Brain microvascular endothelial cell (primary cell): ENCODE measurements at regions not wholly inside any gene's neighbourhood (a gene's known extent, or its start where the extent isn't known, plus 50 kb on each side); places are given as distances from the start of the nearest gene placed in this dataset.

Experiments
- DNase-seq: peaks from one replicate; pipeline ENCODE4 v3.0.0-alpha.2; 2020
- H3K27ac ChIP-seq: fragments of 250-450 bp; sonication (Bioruptor Pico); 2 replicates; pipeline ENCODE4 v1.5.1; 2020; ENCODE audit warnings: mild to moderate bottlenecking, moderate library complexity
- H3K27me3 ChIP-seq: fragments of 250-450 bp; sonication (Bioruptor Pico); replicated peaks from 2 replicates; pipeline ENCODE4 v1.5.1; 2020; ENCODE audit warnings: mild to moderate bottlenecking
- H3K36me3 ChIP-seq: fragments of 250-450 bp; sonication (Bioruptor Pico); replicated peaks from 2 replicates; pipeline ENCODE4 v1.5.1; 2020; ENCODE audit warnings: mild to moderate bottlenecking
- H3K4me3 ChIP-seq: 2 replicates; pipeline ENCODE4 v1.5.1; 2011; ENCODE audit warnings: low read depth, mild to moderate bottlenecking, control low read depth, low read length, moderate library complexity
- in situ Hi-C: cut with HindIII; loops from 2 replicates; pipeline ENCODE4 v1.10.0; 2017; ENCODE audit warnings: low sequenced_read_pairs, low pct_ligation_motif_present
- TF ChIP-seq, protein P1 (sequence below): IDR thresholded peaks from 2 replicates; pipeline ENCODE4 v1.5.1; 2011; ENCODE audit warnings: low read depth, mild to moderate bottlenecking, moderate library complexity, low read length, control low read depth, inconsistent platforms; ENCODE audit errors: missing control alignments

DNA sequence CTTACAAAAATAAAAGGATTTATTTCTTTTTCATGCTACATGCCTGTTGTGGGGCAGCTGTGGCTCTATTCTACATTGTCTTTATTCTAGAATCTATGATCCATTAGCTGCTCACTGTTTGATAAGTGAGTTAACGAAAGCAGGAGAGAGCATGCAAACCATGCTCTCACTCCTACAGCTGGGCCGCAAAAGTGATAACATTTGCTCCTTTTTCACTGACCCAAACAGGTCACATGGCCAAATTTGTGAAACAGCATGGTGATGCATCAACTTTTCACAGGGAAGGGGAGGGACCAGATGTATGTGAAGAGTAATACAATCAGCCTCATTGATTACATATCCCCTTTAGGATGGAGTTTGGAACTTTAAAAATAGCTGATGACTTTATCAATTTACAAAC, 456.9 kb upstream of the SYT1 start:
- Histone ChIP-seq H3K36me3 (no peaks in the 10 kb centered on the region), H3K27me3 (no peaks in the 10 kb centered on the region), H3K27ac (no peak overlapping the region), H3K4me3 (no peak overlapping the region)
- in situ Hi-C loops: no loop called here
- TF ChIP-seq, protein P1, sequence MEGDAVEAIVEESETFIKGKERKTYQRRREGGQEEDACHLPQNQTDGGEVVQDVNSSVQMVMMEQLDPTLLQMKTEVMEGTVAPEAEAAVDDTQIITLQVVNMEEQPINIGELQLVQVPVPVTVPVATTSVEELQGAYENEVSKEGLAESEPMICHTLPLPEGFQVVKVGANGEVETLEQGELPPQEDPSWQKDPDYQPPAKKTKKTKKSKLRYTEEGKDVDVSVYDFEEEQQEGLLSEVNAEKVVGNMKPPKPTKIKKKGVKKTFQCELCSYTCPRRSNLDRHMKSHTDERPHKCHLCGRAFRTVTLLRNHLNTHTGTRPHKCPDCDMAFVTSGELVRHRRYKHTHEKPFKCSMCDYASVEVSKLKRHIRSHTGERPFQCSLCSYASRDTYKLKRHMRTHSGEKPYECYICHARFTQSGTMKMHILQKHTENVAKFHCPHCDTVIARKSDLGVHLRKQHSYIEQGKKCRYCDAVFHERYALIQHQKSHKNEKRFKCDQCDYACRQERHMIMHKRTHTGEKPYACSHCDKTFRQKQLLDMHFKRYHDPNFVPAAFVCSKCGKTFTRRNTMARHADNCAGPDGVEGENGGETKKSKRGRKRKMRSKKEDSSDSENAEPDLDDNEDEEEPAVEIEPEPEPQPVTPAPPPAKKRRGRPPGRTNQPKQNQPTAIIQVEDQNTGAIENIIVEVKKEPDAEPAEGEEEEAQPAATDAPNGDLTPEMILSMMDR: no peak
- DNase-seq: no peak

DNA sequence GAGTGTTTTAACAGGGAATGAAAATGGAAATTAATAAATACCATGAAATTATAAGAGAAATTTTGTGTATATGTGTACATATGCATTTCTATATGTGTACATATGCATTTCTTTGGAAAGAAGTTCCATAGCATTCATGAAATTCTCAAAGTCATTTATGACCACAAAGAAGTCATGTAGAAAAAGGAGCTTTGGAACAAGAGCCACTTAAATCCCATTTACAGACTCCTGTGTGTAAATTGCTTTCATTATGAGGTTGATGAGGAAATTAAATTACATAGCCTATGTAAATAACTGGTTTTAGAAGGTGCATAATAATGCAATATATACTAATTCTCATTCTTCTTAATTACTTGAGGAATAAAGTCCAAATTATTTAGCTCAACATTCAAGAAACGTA, 450.5 kb upstream of the SYT1 start:
- H3K27ac ChIP-seq: no peak overlapping the region
- in situ Hi-C loops: no loop called here
- TF ChIP-seq, protein P1: no peak
- H3K4me3 ChIP-seq: no peak overlapping the region
- no peaks in the 10 kb centered on the region for H3K27me3 ChIP-seq
- no peak for DNase-seq
- H3K36me3 ChIP-seq: no peaks in the 10 kb centered on the region

DNA sequence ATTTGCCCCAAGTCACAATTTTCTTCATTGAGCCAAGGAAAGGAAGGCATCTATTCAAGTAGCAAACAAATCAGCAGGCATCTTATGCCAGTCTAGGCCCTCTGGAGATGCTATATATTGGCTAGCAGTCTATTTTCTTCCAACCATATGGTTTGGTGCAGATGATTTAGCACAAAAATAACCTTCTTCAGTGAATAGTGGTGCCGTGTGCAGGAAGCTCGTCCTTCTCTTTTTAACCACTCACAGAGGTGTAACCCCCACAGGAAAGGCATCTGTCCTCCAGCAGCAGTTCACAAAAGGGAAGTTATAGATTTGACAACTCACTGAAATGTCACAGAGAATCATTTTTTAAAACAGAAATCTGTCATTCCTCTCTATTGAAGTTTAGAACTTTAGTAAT, 445.7 kb upstream of the SYT1 start:
- TF ChIP-seq, protein P1: no peak
- Histone ChIP-seq H3K4me3 (no peak overlapping the region), H3K27me3 (no peaks in the 10 kb centered on the region), H3K36me3 (no peaks in the 10 kb centered on the region), H3K27ac (no peak overlapping the region)
- no peak for DNase-seq
- in situ Hi-C loops: no loop called here

DNA sequence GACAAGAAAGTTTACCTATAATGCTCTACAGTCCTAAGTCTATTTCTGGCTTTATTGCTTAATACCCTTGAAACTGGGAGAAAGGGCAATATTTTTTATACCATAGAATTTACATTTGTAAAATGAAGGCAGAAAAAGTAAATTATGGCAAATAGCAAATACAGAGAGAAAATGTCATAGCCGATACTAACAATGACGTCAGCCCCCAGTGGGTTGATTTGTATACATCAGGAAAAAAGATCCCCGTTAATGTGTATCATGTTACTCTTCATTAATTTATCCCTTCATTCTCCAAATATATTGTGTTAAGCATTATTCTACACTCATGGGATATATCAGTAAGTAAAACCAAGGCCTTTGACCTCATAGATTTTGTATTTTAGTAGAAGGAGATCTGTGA, 445.1 kb upstream of the SYT1 start:
- no peak for DNase-seq
- Histone ChIP-seq H3K36me3 (no peaks in the 10 kb centered on the region), H3K27ac (no peak overlapping the region), H3K4me3 (no peak overlapping the region), H3K27me3 (no peaks in the 10 kb centered on the region)
- in situ Hi-C loops: no loop called here
- TF ChIP-seq, protein P1: no peak

DNA sequence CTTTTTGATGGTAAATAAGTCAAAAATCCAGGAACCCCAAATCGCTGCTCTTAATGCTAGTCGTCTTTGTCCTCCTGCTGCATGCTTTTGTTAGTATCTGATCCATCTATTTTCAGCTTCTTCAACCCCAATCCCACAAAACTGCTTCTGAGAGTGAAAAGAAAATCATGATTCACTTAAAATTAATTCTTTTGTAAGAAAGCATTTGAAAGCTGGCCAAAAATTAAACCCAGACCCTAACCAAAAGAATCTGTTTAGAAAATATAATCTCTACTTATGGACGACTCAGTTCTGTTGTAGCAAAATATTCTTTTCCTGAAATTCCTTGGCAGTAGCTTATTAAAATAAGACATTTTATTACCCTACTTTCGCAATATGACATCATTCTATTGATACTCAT, 443.6 kb upstream of the SYT1 start:
- Histone ChIP-seq H3K27me3 (no peaks in the 10 kb centered on the region), H3K4me3 (no peak overlapping the region), H3K27ac (no peak overlapping the region), H3K36me3 (no peaks in the 10 kb centered on the region)
- in situ Hi-C loops: no loop called here
- TF ChIP-seq, protein P1: no peak
- DNase-seq: no peak

DNA sequence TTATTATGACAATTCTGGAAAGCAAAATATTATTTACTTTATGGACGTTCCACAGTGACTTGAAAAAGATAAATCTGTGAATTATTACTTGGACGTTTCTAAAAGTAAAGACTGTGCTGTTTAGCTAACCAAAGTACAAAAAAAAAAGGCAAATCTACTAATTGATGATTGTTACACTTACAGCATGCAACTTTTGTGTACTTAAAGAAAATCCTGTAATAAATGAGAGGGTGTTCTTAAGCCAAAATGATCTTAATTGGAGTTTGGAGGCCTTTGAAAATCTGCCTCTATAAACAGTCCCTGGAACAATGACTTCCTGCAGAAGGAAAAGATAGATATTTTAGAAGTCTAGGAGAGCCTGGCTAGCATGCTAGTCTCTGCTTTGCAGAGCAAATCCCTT, 434.0 kb upstream of the SYT1 start:
- H3K36me3 ChIP-seq: no peaks in the 10 kb centered on the region
- H3K4me3 ChIP-seq: no peak overlapping the region
- H3K27me3 ChIP-seq: no peaks in the 10 kb centered on the region
- in situ Hi-C loops: no loop called here
- TF ChIP-seq, protein P1: no peak
- no peak for DNase-seq
- no peak overlapping the region for H3K27ac ChIP-seq
